Fibroblast of gingiva (primary cell): ENCODE measurements at regions not wholly inside any gene's neighbourhood (a gene's known extent, or its start where the extent isn't known, plus 50 kb on each side); places are given as distances from the start of the nearest gene placed in this dataset.

Experiments
- DNase-seq: peaks from one replicate; pipeline ENCODE4 v3.0.0-alpha.2; 2011; ENCODE audit warnings: low read depth

- no peak for DNase-seq
These were observed 72.3 kb upstream of the BOC start for GRCh38 chr3:113138839-113139743.

GRCh38 chr3:113140876-113141275, 70.5 kb upstream of the BOC start:
- DNase-seq = no peak

GRCh38 chr3:113141543-113141942, 69.8 kb upstream of the BOC start:
- DNase-seq = no peak

GRCh38 chr3:113142476-113142875, 68.9 kb upstream of the BOC start:
- no peak for DNase-seq

- DNase-seq = no peak
These were observed 68.0 kb upstream of the BOC start for GRCh38 chr3:113143353-113143752.

GRCh38 chr3:113147681-113148261, 63.6 kb upstream of the BOC start:
- DNase-seq = no peak

- DNase-seq = no peak
These were observed 63.1 kb upstream of the BOC start for GRCh38 chr3:113148284-113148683.

GRCh38 chr3:113150250-113150649, 61.1 kb upstream of the BOC start:
- DNase-seq = no peak

- no peak for DNase-seq
These were observed 59.8 kb upstream of the BOC start for GRCh38 chr3:113151461-113152031.

GRCh38 chr3:113152849-113153248, 58.5 kb upstream of the BOC start:
- DNase-seq = no peak

GRCh38 chr3:113153499-113154107, 57.8 kb upstream of the BOC start:
- DNase-seq = no peak

- DNase-seq = no peak
These were observed 54.5 kb upstream of the BOC start for GRCh38 chr3:113156816-113157333.

GRCh38 chr3:113157408-113158030, 53.8 kb upstream of the BOC start:
- DNase-seq = peak; percentile 74

- DNase-seq = no peak
These were observed 53.2 kb upstream of the BOC start for GRCh38 chr3:113158171-113158570.
